Suprapubic skin (tissue), 4 donors: ENCODE measurements at regions not wholly inside any gene's neighbourhood (a gene's known extent, or its start where the extent isn't known, plus 50 kb on each side); places are given as distances from the start of the nearest gene placed in this dataset.

ENCODE experiments used
- DNase-seq, 2 donors: peaks; one replicate each; pipeline ENCODE4 v3.0.0-alpha.2; 2019; ENCODE audit warnings: low spot score in 2 of 2
- H3K27ac ChIP-seq: fragments of 200-600 bp; sonication (generic); one replicate; pipeline ENCODE4 v1.5.1; 2019
- H3K27me3 ChIP-seq: fragments of 200-600 bp; sonication (generic); one replicate; pipeline ENCODE4 v1.5.1; 2019
- H3K36me3 ChIP-seq: fragments of 200-600 bp; sonication (generic); one replicate; pipeline ENCODE4 v1.5.1; 2019
- H3K4me1 ChIP-seq: fragments of 200-600 bp; sonication (generic); one replicate; pipeline ENCODE4 v1.5.1; 2019
- H3K4me3 ChIP-seq: fragments of 200-600 bp; sonication (generic); one replicate; pipeline ENCODE4 v1.5.1; 2019; ENCODE audit warnings: mild to moderate bottlenecking
- H3K9me3 ChIP-seq: fragments of 200-600 bp; sonication (generic); one replicate; pipeline ENCODE4 v1.5.1; 2019
- EP300 ChIP-seq: sonication (generic); formaldehyde crosslinking; IDR thresholded peaks from one replicate; pipeline ENCODE4 v1.6.1; 2017; ENCODE audit warnings: antibody characterized with exemption
- POLR2A ChIP-seq, 2 donors: fragments of 450-650 bp; IDR thresholded peaks; one replicate each; pipeline ENCODE4 v1.6.1; 2017; ENCODE audit warnings: antibody characterized with exemption in 2 of 2, mild to moderate bottlenecking in 2 of 2, moderate library complexity in 2 of 2
- POLR2AphosphoS5 ChIP-seq, 3 donors: sonication (generic); formaldehyde crosslinking; IDR thresholded peaks; one replicate each; pipeline ENCODE4 v1.6.1; 2017; ENCODE audit warnings: antibody characterized with exemption in 3 of 3
- WGBS: methylation state at CpG from one replicate; pipeline ENCODE4 v1.1.5; 2018; 5-methylcytosine and 5-hydroxymethylcytosine counted together
- TF ChIP-seq, protein P1 (sequence below), 2 donors: fragments of 200-600 bp in 1 of 2; fragments of 450-650 bp in 1 of 2; sonication (generic) in 1 of 2; IDR thresholded peaks; one replicate each; pipeline ENCODE4 v1.5.1; 2016 to 2019; ENCODE audit warnings: antibody characterized with exemption in 2 of 2, mild to moderate bottlenecking in 1 of 2, moderate library complexity in 1 of 2

DNA sequence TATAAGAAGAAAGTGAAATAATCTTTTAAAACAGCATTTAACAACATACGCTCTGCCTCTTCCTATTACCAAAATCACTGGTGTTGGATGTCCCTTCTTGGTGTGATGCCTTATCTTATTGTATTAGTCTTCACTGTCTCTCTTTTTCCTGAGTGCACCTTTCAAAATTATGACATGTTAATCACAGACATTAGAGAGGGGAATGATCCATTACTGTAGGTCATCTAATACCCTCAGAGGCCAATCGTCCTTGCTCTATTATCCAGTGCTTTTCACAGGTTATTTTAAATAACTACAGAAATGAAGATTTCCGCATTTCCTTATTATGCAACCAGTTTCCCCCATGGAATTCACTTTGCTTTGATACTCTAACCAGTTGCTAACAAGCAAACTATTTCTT is 1292.7 kb downstream of the MAT2B start:
- Histone ChIP-seq H3K4me1 (no peaks in the 10 kb centered on the region), H3K27me3 (no peaks in the 10 kb centered on the region), H3K36me3 (no peaks in the 10 kb centered on the region), H3K27ac (no peak overlapping the region), H3K4me3 (no peak overlapping the region), H3K9me3 (peaks cover 4% of the 10 kb centered on the region)
- no peak for DNase-seq
- TF ChIP-seq, protein P1, sequence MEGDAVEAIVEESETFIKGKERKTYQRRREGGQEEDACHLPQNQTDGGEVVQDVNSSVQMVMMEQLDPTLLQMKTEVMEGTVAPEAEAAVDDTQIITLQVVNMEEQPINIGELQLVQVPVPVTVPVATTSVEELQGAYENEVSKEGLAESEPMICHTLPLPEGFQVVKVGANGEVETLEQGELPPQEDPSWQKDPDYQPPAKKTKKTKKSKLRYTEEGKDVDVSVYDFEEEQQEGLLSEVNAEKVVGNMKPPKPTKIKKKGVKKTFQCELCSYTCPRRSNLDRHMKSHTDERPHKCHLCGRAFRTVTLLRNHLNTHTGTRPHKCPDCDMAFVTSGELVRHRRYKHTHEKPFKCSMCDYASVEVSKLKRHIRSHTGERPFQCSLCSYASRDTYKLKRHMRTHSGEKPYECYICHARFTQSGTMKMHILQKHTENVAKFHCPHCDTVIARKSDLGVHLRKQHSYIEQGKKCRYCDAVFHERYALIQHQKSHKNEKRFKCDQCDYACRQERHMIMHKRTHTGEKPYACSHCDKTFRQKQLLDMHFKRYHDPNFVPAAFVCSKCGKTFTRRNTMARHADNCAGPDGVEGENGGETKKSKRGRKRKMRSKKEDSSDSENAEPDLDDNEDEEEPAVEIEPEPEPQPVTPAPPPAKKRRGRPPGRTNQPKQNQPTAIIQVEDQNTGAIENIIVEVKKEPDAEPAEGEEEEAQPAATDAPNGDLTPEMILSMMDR (IDR thresholded peaks at IDR 0.05): no peak
- no peak for TF ChIP-seq POLR2AphosphoS5 (IDR thresholded peaks at IDR 0.05)
- no peak for TF ChIP-seq POLR2A (IDR thresholded peaks at IDR 0.05)
- TF ChIP-seq EP300: no peak
- 70% methylated on average over 3 of the region's 3 CpGs for WGBS

DNA sequence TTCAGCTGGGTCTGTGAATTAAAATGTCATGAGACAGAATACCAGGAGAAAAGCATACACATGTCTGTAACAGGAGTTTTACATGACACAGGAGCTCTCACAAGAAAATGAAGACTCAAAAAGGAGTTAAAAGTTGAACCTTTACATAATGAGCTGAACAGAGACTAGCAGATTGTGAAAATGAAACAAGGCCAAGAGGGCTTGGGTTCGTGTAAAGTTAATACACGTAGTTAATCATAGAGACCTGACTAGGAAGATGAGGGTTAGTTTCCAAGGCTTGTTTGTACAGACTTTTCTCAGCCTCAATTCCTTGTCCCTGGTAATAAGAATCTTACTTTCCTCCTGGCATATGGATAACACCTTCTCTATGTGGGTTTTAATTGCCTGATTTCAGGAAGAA is 1294.0 kb downstream of the MAT2B start:
- no peak for DNase-seq
- 49% methylated on average over 2 of the region's 2 CpGs for WGBS
- Histone ChIP-seq H3K9me3 (peaks cover 4% of the 10 kb centered on the region), H3K27ac (no peak overlapping the region), H3K4me3 (no peak overlapping the region), H3K4me1 (no peaks in the 10 kb centered on the region), H3K36me3 (no peaks in the 10 kb centered on the region), H3K27me3 (no peaks in the 10 kb centered on the region)
- TF ChIP-seq, protein P1 (IDR thresholded peaks at IDR 0.05): no peak
- no peak for TF ChIP-seq EP300
- TF ChIP-seq POLR2AphosphoS5 (IDR thresholded peaks at IDR 0.05): no peak
- TF ChIP-seq POLR2A (IDR thresholded peaks at IDR 0.05): no peak

DNA sequence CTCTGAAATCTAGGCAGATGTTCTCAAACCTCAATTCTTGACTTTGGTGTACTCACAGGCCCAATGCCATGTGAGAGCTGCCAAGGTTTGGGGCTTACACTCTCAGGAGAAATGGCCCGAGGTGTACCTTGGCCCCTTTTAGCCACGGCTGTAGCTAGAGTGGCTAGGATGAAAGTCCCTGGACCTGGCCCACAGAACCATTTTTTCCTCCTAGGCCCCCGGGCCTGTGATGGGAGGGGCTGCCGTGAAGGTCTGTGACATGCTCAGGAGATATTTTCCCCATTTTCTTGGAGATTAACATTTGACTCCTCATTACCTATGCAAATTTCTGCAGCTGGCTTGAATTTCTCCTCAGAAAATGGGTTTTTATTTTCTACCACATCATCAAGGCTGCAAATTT is 1296.5 kb downstream of the MAT2B start:
- Histone ChIP-seq H3K36me3 (no peaks in the 10 kb centered on the region), H3K9me3 (peaks cover 4% of the 10 kb centered on the region), H3K27me3 (no peaks in the 10 kb centered on the region), H3K27ac (no peak overlapping the region), H3K4me3 (no peak overlapping the region), H3K4me1 (no peaks in the 10 kb centered on the region)
- 82% methylated on average over 4 of the region's 4 CpGs for WGBS
- TF ChIP-seq POLR2AphosphoS5 (IDR thresholded peaks at IDR 0.05) (no peak), POLR2A (IDR thresholded peaks at IDR 0.05) (no peak), EP300 (no peak)
- TF ChIP-seq, protein P1 (IDR thresholded peaks at IDR 0.05): no peak
- DNase-seq: no peak

DNA sequence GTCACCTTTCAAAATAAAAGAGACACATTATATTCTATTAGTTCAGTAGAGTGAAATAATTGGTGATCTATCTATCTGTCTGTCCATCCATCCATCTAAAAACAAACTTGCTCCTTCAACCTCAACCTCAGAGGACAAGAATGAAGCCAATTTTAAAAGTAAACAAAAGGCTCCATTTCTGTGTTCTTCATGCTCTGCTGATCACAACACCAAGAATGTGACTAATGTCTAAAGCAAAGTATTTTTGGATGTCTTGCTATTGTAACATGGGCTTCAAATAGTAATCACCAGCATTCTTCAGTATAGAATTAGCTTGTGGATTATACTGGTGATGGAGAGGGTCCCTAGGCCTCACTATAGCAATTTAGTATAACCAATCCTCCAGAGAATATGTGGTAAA is 1304.4 kb downstream of the MAT2B start:
- no peak overlapping the region for H3K4me3 ChIP-seq
- DNase-seq: no peak
- TF ChIP-seq, protein P1 (IDR thresholded peaks at IDR 0.05): no peak
- TF ChIP-seq POLR2A (IDR thresholded peaks at IDR 0.05) (no peak), EP300 (no peak), POLR2AphosphoS5 (IDR thresholded peaks at IDR 0.05) (no peak)
- no peaks in the 10 kb centered on the region for H3K36me3 ChIP-seq
- no peaks in the 10 kb centered on the region for H3K27me3 ChIP-seq
- no peak overlapping the region for H3K27ac ChIP-seq
- H3K4me1 ChIP-seq: no peaks in the 10 kb centered on the region
- peaks cover 4% of the 10 kb centered on the region for H3K9me3 ChIP-seq

DNA sequence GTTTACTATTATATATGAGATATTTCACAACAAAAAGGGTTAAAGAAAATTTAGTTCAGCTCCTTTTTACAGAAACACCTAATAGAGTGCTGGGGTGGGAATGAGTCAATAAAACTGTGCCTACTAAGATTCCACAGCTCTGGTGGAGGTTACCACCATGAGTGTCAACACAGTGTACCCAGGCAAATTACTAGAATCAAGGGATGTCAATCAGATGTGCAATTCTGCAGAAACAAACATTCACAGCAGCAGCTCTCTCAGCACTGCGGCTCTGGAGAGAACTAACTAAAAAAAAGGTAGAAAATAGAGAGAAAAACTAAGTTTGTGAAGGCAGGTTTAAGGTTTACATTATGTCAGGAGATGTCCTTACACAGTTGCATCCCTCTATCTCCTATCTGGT is 1313.0 kb downstream of the MAT2B start:
- H3K36me3 ChIP-seq: no peaks in the 10 kb centered on the region
- H3K27ac ChIP-seq: no peak overlapping the region
- H3K9me3 ChIP-seq: no peaks in the 10 kb centered on the region
- H3K4me3 ChIP-seq: no peak overlapping the region
- DNase-seq: no peak
- no peaks in the 10 kb centered on the region for H3K4me1 ChIP-seq
- TF ChIP-seq POLR2A (IDR thresholded peaks at IDR 0.05): no peak
- TF ChIP-seq, protein P1 (IDR thresholded peaks at IDR 0.05): no peak
- 50% methylated on average over 1 of the region's 1 CpG for WGBS
- no peaks in the 10 kb centered on the region for H3K27me3 ChIP-seq
